Loucy (cell line): ENCODE measurements at regions not wholly inside any gene's neighbourhood (a gene's known extent, or its start where the extent isn't known, plus 50 kb on each side); places are given as distances from the start of the nearest gene placed in this dataset.
A peak's percentile ranks its signal among the peaks of the same experiment; 100 is the strongest.

ENCODE experiments used
- H2AFZ ChIP-seq: fragments of 200-600 bp; sonication (generic); 2 replicates; pipeline ENCODE4 v1.6.0; 2016; ENCODE audit warnings: antibody characterized with exemption, mild to moderate bottlenecking, low read length, moderate library complexity
- H3F3A ChIP-seq: fragments of 200-600 bp; 2 replicates; pipeline ENCODE4 v1.6.0; 2016; ENCODE audit warnings: antibody characterized with exemption, low read depth, mild to moderate bottlenecking
- H3K27me3 ChIP-seq: fragments of 200-600 bp; sonication (generic); 2 replicates; pipeline ENCODE4 v1.6.1; 2014; ENCODE audit warnings: low read length, mild to moderate bottlenecking; ENCODE audit not compliant: insufficient read depth, poor library complexity, severe bottlenecking
- H3K36me3 ChIP-seq: fragments of 200-600 bp; sonication (generic); 2 replicates; pipeline ENCODE4 v1.6.1; 2016; ENCODE audit warnings: low read length; ENCODE audit not compliant: insufficient read depth
- H3K4me1 ChIP-seq: fragments of 200-600 bp; sonication (generic); 2 replicates; pipeline ENCODE4 v1.5.1; 2014; ENCODE audit warnings: low read length, mild to moderate bottlenecking; ENCODE audit not compliant: insufficient read depth, poor library complexity, severe bottlenecking
- H3K4me2 ChIP-seq: fragments of 200-600 bp; sonication (generic); 2 replicates; pipeline ENCODE4 v1.6.0; 2014; ENCODE audit warnings: antibody characterized with exemption, low read length, low read depth, mild to moderate bottlenecking; ENCODE audit not compliant: poor library complexity, severe bottlenecking
- H3K4me3 ChIP-seq: fragments of 200-600 bp; sonication (generic); 2 replicates; pipeline ENCODE4 v1.5.1; 2014; ENCODE audit warnings: low read length, mild to moderate bottlenecking, mixed read lengths; ENCODE audit not compliant: poor library complexity, severe bottlenecking
- H3K79me2 ChIP-seq: fragments of 200-600 bp; sonication (generic); 2 replicates; pipeline ENCODE4 v1.6.1; 2014; ENCODE audit warnings: low read length; ENCODE audit not compliant: insufficient read depth
- H3K9ac ChIP-seq: fragments of 200-600 bp; sonication (generic); 2 replicates; pipeline ENCODE4 v1.6.0; 2014; ENCODE audit warnings: mild to moderate bottlenecking, low read depth, low read length, moderate library complexity; ENCODE audit not compliant: poor library complexity, severe bottlenecking
- H3K9me2 ChIP-seq: fragments of 200-600 bp; sonication (generic); replicated peaks from 2 replicates; pipeline ENCODE4 v1.6.1; 2016; ENCODE audit warnings: low read depth, low read length, mixed read lengths
- H3K9me3 ChIP-seq: fragments of 200-600 bp; sonication (generic); 2 replicates; pipeline ENCODE4 v1.6.1; 2014; ENCODE audit warnings: mild to moderate bottlenecking, antibody characterized with exemption, low read length, low read depth; ENCODE audit not compliant: insufficient read depth
- H4K20me1 ChIP-seq: fragments of 200-600 bp; sonication (generic); 2 replicates; pipeline ENCODE4 v1.6.0; 2014; ENCODE audit warnings: antibody characterized with exemption, low read length, mild to moderate bottlenecking; ENCODE audit not compliant: insufficient read depth, poor library complexity, severe bottlenecking
- EZH2phosphoT487 ChIP-seq: fragments of 200-600 bp; IDR thresholded peaks from 2 replicates; pipeline ENCODE4 v1.6.1; 2018; ENCODE audit warnings: antibody characterized with exemption, mild to moderate bottlenecking, moderate library complexity, borderline replicate concordance
- TF ChIP-seq, protein P1 (sequence below): fragments of 200-600 bp; sonication (generic); conservative IDR thresholded peaks from 2 replicates; pipeline ENCODE4 v1.5.1; 2014; ENCODE audit warnings: mild to moderate bottlenecking, antibody characterized with exemption, low read length

GRCh38 chr6:27149150-27149549 is 98.4 kb upstream of the PRSS16 start:
- no peak for TF ChIP-seq EZH2phosphoT487
- TF ChIP-seq, protein P1, sequence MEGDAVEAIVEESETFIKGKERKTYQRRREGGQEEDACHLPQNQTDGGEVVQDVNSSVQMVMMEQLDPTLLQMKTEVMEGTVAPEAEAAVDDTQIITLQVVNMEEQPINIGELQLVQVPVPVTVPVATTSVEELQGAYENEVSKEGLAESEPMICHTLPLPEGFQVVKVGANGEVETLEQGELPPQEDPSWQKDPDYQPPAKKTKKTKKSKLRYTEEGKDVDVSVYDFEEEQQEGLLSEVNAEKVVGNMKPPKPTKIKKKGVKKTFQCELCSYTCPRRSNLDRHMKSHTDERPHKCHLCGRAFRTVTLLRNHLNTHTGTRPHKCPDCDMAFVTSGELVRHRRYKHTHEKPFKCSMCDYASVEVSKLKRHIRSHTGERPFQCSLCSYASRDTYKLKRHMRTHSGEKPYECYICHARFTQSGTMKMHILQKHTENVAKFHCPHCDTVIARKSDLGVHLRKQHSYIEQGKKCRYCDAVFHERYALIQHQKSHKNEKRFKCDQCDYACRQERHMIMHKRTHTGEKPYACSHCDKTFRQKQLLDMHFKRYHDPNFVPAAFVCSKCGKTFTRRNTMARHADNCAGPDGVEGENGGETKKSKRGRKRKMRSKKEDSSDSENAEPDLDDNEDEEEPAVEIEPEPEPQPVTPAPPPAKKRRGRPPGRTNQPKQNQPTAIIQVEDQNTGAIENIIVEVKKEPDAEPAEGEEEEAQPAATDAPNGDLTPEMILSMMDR = no peak
- no peaks in the 10 kb centered on the region for H4K20me1 ChIP-seq
- no peaks in the 10 kb centered on the region for H3K36me3 ChIP-seq
- no peaks in the 10 kb centered on the region for H3K9me3 ChIP-seq
- peak overlapping the region; percentile 96 for H3K9ac ChIP-seq
- no peak overlapping the region for H2AFZ ChIP-seq
- no peaks in the 10 kb centered on the region for H3K9me2 ChIP-seq
- no peaks in the 10 kb centered on the region for H3K27me3 ChIP-seq
- H3F3A ChIP-seq = peaks cover 13% of the 10 kb centered on the region
- peaks cover 30% of the 10 kb centered on the region for H3K4me1 ChIP-seq
- H3K4me2 ChIP-seq = peak overlapping the region; percentile 55
- peaks cover 16% of the 10 kb centered on the region for H3K79me2 ChIP-seq
- H3K4me3 ChIP-seq = peak overlapping the region; percentile 32

DNA sequence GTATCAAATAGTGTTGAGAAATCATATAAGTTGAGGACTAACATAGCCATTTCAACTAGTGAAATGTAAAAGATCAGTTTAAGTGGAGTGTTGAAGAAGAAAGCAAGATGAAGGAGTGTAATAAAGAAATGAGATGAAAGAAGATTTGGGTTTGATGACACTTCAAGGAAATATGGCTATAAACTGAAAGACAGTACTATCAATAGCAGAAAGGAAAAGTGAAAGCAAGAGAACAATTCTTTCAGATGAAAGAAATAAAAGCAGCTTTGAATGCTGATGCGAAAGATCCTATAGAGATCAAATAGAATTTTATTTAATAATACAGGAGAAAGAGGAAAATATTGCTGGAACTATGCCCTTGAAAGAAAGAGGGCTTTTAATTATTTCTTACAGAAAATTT is 92.8 kb upstream of the PRSS16 start:
- Histone ChIP-seq H3K4me3 (peak overlapping the region; percentile 37), H4K20me1 (no peaks in the 10 kb centered on the region), H3K27me3 (no peaks in the 10 kb centered on the region), H3K36me3 (no peaks in the 10 kb centered on the region), H3K4me1 (peaks cover 16% of the 10 kb centered on the region), H3F3A (no peaks in the 10 kb centered on the region), H3K9me2 (no peaks in the 10 kb centered on the region), H3K79me2 (no peaks in the 10 kb centered on the region), H3K9ac (peak overlapping the region; percentile 62), H3K4me2 (peak overlapping the region; percentile 46), H2AFZ (peak overlapping the region; percentile 91), H3K9me3 (no peaks in the 10 kb centered on the region)
- TF ChIP-seq EZH2phosphoT487 = no peak
- TF ChIP-seq, protein P1 = no peak

DNA sequence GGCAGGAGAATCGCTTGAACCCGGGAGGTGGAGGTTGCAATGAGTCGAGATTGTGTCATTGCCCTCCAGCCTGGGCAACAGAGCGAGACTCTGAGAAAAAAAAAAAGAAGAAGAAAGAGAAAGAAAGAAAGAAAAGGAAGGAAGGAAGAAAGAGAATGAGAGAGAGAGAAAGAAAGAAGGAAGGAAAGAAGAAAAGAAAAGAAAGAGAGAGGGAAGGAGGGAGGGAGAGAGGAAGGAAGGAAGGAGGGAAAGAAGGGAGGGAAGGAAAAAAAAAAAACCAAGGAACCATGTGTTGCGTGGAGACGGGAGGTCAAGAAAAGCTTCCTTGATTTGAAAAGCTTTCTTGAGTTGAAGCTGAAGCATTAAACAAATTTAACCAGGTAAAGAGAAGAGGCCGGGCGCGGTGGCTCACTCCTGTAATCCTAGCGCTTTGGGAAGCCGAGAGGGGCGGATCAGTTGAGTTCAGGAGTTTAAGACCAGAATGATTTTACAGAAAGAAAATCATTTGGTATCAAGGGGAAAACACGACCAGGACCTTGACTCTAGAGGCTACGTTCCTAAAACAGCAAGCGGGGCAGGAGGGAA is 90.5 kb upstream of the PRSS16 start:
- no peaks in the 10 kb centered on the region for H3K79me2 ChIP-seq
- peaks cover 16% of the 10 kb centered on the region for H3K4me1 ChIP-seq
- no peak overlapping the region for H3K9ac ChIP-seq
- no peak for TF ChIP-seq EZH2phosphoT487
- TF ChIP-seq, protein P1 = no peak
- H4K20me1 ChIP-seq = no peaks in the 10 kb centered on the region
- H3K4me3 ChIP-seq = no peak overlapping the region
- no peaks in the 10 kb centered on the region for H3K9me3 ChIP-seq
- no peaks in the 10 kb centered on the region for H3K36me3 ChIP-seq
- no peaks in the 10 kb centered on the region for H3K9me2 ChIP-seq
- H3K27me3 ChIP-seq = no peaks in the 10 kb centered on the region
- H3K4me2 ChIP-seq = no peak overlapping the region
- H3F3A ChIP-seq = no peaks in the 10 kb centered on the region
- H2AFZ ChIP-seq = no peak overlapping the region
